ENCODE measurements at regions not wholly inside any gene's neighbourhood (a gene's known extent, or its start where the extent isn't known, plus 50 kb on each side); places are given as distances from the start of the nearest gene placed in this dataset.
A peak's percentile ranks its signal among the peaks of the same experiment; 100 is the strongest.

DNA sequence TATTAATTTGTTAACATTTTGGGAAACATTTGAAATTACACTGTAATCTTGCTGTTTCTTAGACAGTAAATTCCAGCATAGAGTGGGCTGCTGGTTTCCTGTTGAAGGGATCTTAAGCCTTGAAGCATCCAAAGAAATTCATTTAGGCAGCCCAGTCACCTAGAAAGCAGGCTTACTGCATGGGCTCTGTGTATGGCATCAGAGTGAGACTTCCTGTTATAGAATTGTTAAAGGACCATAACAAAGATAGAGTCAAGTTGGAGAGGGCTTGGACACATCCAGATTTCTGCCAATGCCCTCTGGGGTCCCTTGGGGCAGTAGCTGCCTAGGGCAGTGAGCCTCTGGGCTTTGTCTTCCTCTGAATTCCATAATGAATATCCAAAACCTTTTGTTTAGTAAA lies 149.2 kb downstream of the DYRK2 start:
- DNase-seq, result no peak

DNA sequence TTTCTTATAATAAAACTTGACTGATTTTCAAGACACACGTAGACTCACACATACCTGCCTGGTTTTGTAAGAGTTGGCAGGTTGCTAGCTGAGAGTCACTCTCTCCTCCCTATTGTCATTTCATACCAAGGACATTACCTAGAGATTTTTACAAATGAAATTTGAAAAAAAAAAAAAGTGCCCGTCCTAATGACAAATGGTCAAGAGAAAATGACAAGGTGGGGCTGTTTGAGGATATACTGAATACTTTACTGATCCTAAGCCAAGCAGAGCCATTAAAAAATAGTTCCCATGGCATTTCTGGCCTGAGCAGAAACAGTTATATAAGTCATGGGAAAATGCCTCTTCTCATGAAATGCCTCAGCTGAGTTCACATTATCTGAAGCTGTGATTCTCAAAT lies 150.2 kb downstream of the DYRK2 start:
- no peak for DNase-seq

GRCh38 chr12:67802731-67803130 lies 154.2 kb downstream of the DYRK2 start:
- DNase-seq, result no peak

DNA sequence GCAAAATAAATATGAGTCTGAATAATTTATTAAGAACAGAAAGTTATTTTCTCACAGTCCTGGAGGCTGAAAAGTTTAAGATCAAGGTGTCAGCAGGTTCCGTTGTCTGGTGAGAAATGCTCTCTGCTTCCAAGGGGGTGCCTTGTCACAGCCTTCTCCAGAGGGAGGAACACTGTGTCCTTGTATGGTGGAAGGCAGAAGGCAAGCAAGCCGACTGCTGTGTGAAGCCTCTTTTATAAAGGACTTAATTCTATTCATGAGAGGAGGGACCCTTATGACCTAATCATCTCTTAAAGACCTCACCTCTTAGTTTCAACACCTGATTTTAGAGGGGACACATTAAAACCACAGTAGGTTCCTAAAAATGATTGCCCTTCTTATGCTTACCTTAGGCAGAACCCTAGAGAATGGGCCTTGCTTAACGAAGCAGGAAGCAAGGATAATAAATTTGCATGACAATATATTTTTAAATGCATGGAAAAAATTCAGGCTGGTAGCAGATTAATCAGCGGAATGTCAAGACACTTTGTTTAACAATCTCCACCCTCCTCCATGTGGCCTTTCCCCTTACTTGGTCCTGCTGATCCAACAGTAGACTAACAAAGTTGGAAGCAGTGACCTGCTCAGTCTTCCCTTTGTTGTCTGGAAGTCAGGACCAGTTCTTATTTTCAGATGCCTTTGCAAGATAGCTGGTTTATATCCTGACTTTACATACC lies 154.9 kb downstream of the DYRK2 start:
- DNase-seq, result no peak

GRCh38 chr12:67804168-67804567 lies 155.6 kb downstream of the DYRK2 start:
- no peak for DNase-seq

- peak; percentile 29 for DNase-seq
Measured at GRCh38 chr12:67807814-67808213, 159.3 kb downstream of the DYRK2 start.

DNA sequence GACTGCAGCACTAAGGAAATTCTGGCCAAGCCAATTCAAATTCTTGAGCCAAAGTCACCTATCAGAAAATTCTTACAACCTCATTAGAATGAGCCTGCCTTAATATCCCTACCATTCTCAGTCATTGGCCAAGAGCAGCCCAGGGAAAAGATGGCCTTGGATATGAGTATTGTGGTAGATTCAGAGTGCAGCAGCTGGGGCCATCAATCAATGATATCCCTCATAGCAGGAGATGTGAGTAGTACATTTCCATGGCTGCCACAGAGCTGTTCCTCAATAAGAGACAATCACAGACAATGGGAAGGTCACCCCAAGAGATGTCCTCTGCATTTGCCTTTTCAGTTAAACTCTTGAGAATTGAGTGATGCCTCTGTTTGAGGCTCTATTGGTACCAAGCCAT lies 161.6 kb downstream of the DYRK2 start:
- DNase-seq, result no peak

GRCh38 chr12:67811437-67812361 lies 163.2 kb downstream of the DYRK2 start:
- DNase-seq, result peak; percentile 92

DNA sequence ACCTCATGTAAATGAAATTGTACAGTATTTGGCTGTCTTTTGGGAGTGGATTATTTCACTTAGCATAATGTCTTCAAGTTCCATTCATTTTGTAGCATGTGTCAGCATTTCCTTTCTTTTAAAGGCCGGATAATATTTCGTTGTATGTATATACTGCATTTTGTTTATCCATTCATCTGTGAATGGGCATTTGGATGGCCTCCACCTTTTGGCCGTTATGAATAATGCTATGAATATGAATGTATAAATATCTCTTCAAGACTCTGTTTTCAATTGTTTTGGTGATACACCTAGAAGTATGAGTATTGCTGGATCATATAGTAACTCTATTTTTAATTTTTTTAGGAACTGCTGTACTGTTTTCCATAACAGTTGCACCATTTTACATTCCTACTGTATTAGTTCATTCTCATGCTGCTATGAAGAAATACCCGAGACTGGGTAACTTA lies 164.9 kb downstream of the DYRK2 start:
- peak; percentile 90 for DNase-seq

DNA sequence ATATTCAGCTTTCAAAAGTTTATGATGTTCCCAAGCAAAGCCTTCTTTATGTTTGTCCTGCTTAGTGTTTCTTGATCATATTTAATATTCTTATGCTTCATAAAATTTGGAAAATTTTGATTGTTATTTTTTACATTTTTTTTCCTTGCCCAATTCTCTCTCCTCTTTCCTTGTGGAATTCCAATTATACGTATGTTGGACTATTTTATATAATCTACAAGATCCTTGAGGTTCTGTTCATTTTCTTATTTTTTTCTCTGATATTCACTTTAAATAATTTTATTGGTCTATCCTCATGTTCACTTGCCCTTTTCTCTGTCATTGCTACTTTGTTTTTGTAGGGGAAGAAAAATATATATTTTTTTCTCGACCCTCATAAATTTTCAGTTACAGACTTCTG lies 167.7 kb downstream of the DYRK2 start:
- DNase-seq, result no peak

- DNase-seq, result no peak
Measured at GRCh38 chr12:67818459-67818903, 169.9 kb downstream of the DYRK2 start.

DNA sequence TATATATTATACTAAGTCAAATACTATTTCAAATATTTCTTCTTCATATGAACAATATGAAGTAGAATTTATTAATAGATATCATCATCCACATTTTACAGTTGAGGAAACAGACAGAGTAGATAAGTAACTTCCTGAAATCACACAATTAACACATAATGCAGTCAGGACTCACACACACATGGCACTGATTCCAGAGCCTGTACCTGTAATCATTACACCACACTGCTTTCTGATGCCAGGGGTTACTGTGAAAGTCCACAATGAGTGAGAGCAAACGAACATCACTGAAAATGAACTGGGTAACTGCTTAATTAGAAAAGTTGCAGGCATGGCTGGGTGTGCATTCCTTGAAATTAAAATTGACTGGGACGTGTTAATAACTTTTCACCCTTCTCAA lies 169.3 kb upstream of the IFNG-AS1 start:
- DNase-seq, result no peak

GRCh38 chr12:67820694-67821093 lies 168.6 kb upstream of the IFNG-AS1 start:
- DNase-seq, result no peak

- no peak for DNase-seq
Measured at GRCh38 chr12:67822826-67823225, 166.4 kb upstream of the IFNG-AS1 start.

DNA sequence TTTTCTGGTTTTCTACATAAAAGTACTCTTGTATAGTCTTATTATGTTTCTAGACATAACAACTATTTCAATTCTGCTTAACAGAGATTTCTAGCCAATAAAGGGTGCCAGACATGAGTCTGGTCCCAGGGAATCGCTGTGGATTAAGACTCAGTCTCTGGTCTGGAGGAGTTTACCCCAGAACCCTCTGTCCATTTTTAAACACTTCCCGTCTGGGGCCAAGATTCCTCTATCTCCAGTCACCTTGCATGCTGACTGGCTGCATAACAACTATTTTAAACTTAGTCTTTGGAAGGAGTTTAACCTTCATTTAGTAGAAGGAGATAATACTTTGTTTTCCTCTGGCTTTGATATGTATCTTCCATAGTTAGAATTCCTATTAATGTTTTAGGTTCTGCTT lies 163.1 kb upstream of the IFNG-AS1 start:
- no peak for DNase-seq

- DNase-seq, result peak; percentile 54
Measured at GRCh38 chr12:67826946-67827720, 162.1 kb upstream of the IFNG-AS1 start.

DNA sequence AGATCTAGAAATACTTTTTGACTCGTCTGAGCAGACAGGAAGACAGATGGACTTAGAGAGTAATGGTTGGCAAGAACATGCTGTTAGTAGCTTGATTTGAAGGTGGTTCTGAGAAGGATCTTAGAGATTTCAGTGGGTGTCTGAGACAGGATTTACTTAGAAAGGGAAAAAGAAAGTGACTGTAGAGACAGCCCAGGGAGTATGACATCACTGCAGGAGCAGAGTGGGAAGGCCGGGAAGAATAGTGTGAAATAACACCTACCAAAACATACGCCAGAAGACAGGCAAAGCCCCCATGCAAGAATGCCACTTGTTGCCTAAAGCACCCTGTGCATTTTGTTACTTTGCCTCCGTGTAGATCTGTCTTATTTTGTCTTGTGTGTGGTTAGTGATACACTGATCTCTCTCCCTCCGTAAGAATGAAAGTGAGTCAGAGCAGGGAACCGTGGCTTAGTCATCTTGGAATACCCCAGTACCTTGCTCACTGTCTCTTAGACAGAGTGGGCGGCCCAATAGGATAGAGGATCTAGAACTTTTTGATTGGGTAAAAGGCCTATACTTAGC lies 161.3 kb upstream of the IFNG-AS1 start:
- DNase-seq, result peak; percentile 94

- DNase-seq, result no peak
Measured at GRCh38 chr12:67829896-67830295, 159.4 kb upstream of the IFNG-AS1 start.

- no peak for DNase-seq
Measured at GRCh38 chr12:67832155-67832554, 157.1 kb upstream of the IFNG-AS1 start.

- no peak for DNase-seq
Measured at GRCh38 chr12:67833602-67834001, 155.6 kb upstream of the IFNG-AS1 start.

DNA sequence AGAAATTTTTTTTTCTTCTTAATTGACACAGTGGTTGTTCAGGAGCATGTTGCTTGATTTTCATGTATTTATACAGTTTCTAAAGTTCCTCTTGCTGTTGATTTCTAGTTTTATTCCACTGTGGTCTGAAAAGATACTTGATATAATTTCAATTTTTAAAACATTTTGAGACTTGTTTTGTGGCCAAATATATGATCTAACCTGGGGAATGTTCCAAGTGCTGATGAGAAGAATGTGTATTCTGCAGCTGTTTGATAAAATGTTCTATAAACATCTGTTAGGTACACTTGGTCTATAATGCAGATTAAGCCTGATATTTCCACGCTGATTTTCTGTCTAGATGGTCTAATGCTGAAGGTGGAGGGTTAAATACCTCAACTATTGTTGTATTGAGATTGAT lies 151.4 kb upstream of the IFNG-AS1 start:
- no peak for DNase-seq

DNA sequence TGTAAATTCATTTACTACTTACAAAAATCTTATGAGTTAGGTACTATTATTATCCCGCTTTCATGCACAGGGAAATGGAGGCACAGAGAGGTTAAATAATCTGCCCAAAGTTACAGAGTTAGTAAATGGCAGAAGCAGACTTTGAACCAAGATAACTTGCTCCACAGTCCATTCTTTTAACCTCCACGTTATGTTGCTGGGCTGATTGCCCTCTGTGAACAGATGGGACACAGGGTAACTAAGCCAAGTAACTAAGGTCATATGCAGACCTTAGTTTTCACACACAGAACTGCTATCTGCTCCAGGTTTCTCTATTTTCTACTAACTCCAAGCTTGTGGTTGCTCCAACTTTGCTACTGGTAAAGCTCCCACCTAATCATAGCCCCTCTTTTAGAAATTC lies 147.1 kb upstream of the IFNG-AS1 start:
- DNase-seq, result no peak

GRCh38 chr12:67843257-67843656 lies 146.0 kb upstream of the IFNG-AS1 start:
- DNase-seq, result no peak
